ENCODE measurements at regions not wholly inside any gene's neighbourhood (a gene's known extent, or its start where the extent isn't known, plus 50 kb on each side); places are given as distances from the start of the nearest gene placed in this dataset.

GRCh38 chr12:68506619-68507018 lies 104.1 kb upstream of the RAP1B start:
- no peaks in the 10 kb centered on the region for H3K36me3 Mint-ChIP-seq
- no peaks in the 10 kb centered on the region for H3K9me3 Mint-ChIP-seq
- H3K4me3 Mint-ChIP-seq: no peak overlapping the region
- peaks cover 6 to 12% (median 9%) of the 10 kb centered on the region in 3 donors for H3K4me1 Mint-ChIP-seq
- H3K27ac Mint-ChIP-seq: peak overlapping the region in 1 of 3 donors; percentile 12
- H3K27me3 Mint-ChIP-seq: no peaks in the 10 kb centered on the region

DNA sequence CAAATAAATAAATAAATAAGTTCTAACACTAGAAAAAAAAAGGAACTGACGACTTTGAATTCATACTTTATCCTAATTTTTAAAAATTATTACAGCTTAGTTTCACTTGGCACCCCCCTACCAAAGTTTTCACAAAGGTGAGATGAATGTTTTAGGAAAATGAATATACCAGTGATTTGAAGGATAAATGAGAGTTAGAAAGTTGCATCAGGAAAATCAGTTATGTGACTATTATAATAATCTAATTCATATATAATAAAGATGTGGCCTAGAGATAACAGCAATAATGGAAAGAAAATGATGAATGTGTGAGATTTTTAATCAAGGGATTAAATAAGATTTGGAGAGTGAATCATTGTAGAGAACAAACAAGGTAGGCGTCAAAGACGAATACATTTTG lies 103.0 kb upstream of the RAP1B start:
- peaks cover 6 to 12% (median 9%) of the 10 kb centered on the region in 3 donors for H3K4me1 Mint-ChIP-seq
- H3K4me3 Mint-ChIP-seq: no peak overlapping the region
- H3K36me3 Mint-ChIP-seq: no peaks in the 10 kb centered on the region
- no peaks in the 10 kb centered on the region for H3K9me3 Mint-ChIP-seq
- H3K27ac Mint-ChIP-seq: no peak overlapping the region
- no peaks in the 10 kb centered on the region for H3K27me3 Mint-ChIP-seq

GRCh38 chr12:68508576-68508975 lies 102.1 kb upstream of the RAP1B start:
- Mint-ChIP-seq H3K4me3 (no peak overlapping the region), H3K27ac (no peak overlapping the region), H3K36me3 (no peaks in the 10 kb centered on the region), H3K9me3 (no peaks in the 10 kb centered on the region), H3K27me3 (no peaks in the 10 kb centered on the region), H3K4me1 (peaks cover 6 to 12% (median 9%) of the 10 kb centered on the region in 3 donors)

DNA sequence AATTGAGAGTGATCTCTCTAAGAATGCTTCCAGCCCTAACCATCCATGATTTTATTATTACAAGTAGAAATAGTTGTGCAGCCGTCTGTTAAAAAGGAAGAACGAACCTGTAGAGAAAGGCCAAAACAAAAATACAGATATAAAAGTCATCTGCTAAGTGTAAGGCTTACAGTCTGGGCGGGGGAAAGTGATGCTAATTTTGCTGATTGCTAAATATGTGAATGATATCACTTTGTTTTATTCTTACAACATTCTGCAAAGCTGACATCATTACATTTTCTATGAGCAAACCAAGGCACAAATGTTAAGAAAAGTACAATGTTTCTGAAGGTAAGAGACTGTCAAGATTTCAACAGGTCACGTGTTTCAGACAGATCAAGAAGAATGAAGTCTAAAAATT lies 101.5 kb upstream of the RAP1B start:
- no peaks in the 10 kb centered on the region for H3K27me3 Mint-ChIP-seq
- no peaks in the 10 kb centered on the region for H3K36me3 Mint-ChIP-seq
- H3K9me3 Mint-ChIP-seq: no peaks in the 10 kb centered on the region
- H3K4me1 Mint-ChIP-seq: peaks cover 6 to 12% (median 9%) of the 10 kb centered on the region in 3 donors
- H3K4me3 Mint-ChIP-seq: no peak overlapping the region
- peak overlapping the region in 1 of 3 donors; percentile 13 for H3K27ac Mint-ChIP-seq

DNA sequence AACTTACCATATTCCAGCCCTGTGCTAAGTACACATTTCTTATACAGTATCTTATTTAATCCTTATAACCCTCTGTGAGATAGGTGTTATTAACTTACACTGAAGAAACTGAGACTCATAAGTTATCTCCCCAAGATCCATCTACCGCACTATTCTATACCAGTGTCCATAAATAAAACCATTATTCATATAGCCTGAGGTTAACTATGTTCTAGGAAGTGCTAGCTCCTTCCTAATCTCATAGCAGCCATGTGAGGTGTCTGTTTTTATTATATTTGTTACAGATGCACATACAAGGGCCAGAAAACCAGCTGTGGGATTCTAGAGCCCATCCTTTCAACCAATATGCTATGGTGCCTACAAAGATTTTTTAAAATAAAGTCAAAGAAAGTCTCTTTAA lies 100.3 kb upstream of the RAP1B start:
- Mint-ChIP-seq H3K27ac (no peak overlapping the region), H3K27me3 (no peaks in the 10 kb centered on the region), H3K9me3 (no peaks in the 10 kb centered on the region), H3K36me3 (no peaks in the 10 kb centered on the region), H3K4me1 (peaks cover 6 to 12% (median 9%) of the 10 kb centered on the region in 3 donors), H3K4me3 (no peak overlapping the region)

DNA sequence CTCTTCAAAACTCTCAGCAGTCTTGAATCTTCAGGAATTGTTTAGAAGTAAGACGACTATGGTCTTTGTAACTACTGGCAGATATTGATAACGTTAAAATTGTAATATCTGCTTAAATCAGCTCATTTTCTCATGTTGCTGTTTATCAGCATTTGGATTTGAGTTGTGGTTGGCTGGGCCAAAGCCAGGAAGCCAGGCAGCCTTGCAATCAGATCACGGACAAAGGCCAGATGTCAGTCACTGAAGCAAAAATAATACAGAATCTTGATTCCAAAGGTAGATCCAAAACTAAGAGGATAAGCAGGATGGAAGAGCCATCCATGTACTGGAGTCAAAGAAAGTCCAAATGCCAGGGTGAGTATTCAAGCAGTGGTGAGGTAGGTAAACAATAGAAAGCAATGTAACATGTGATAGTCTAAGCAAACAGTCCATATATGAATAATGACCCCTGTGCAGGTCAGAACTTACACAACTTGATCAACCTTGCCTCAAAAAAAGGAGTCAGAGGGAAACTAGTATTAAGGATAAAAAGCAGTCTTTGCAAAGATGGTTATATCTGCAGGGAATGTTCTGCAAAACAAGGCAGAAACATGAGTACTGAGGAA lies 95.8 kb upstream of the RAP1B start:
- Mint-ChIP-seq H3K9me3 (no peaks in the 10 kb centered on the region), H3K4me1 (peaks cover 0 to 1% (median 0%) of the 10 kb centered on the region in 3 donors), H3K36me3 (no peaks in the 10 kb centered on the region), H3K4me3 (no peak overlapping the region), H3K27me3 (no peaks in the 10 kb centered on the region), H3K27ac (no peak overlapping the region)

- Mint-ChIP-seq H3K4me1 (peaks cover 0 to 1% (median 0%) of the 10 kb centered on the region in 3 donors), H3K36me3 (no peaks in the 10 kb centered on the region), H3K27me3 (no peaks in the 10 kb centered on the region), H3K27ac (no peak overlapping the region), H3K4me3 (no peak overlapping the region), H3K9me3 (no peaks in the 10 kb centered on the region)
Measured at GRCh38 chr12:68515793-68516192, 94.9 kb upstream of the RAP1B start.

- Mint-ChIP-seq H3K4me3 (no peak overlapping the region), H3K27ac (no peak overlapping the region), H3K9me3 (no peaks in the 10 kb centered on the region), H3K27me3 (no peaks in the 10 kb centered on the region), H3K4me1 (no peaks in the 10 kb centered on the region), H3K36me3 (no peaks in the 10 kb centered on the region)
Measured at GRCh38 chr12:68521321-68521839, 89.3 kb upstream of the RAP1B start.

DNA sequence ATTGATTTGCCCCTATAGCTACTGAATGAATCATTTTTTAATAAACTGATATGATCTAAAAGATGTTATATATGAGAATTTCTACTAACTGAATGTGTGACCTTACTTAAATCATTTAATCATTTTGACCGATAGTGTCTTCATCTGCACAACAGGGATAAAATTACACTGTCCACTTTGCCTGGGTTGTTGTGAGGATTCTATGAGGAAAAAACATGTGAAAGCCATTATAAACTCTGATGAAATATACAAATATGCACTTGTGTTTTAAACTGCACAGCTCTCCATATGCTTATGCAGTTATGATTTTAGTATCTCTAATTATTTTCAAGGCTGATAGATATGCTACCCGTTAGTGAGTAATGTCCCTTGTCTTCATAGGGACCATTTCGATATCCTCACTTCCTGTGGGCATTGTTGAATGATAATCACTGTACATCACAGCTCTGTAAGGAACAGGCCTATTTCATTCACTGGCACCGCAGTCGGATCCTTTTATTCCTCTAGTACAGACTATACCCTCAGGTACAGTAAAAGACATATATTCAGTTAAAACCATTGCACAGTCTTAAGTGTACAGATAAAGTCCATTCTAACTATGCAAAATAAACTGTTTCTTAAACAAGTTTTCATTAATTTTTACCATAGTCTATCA lies 88.7 kb upstream of the RAP1B start:
- Mint-ChIP-seq H3K27me3 (no peaks in the 10 kb centered on the region), H3K36me3 (no peaks in the 10 kb centered on the region), H3K4me3 (no peak overlapping the region), H3K4me1 (no peaks in the 10 kb centered on the region), H3K27ac (no peak overlapping the region), H3K9me3 (no peaks in the 10 kb centered on the region)

GRCh38 chr12:68529466-68529865 lies 81.2 kb upstream of the RAP1B start:
- H3K27ac Mint-ChIP-seq: peak overlapping the region in 1 of 3 donors; percentile 9
- peaks cover 1% of the 10 kb centered on the region for H3K27me3 Mint-ChIP-seq
- H3K4me3 Mint-ChIP-seq: no peak overlapping the region
- H3K36me3 Mint-ChIP-seq: peaks cover 1% of the 10 kb centered on the region
- no peaks in the 10 kb centered on the region for H3K9me3 Mint-ChIP-seq
- H3K4me1 Mint-ChIP-seq: peaks cover 0 to 5% (median 0%) of the 10 kb centered on the region in 3 donors

GRCh38 chr12:68529869-68530268 lies 80.8 kb upstream of the RAP1B start:
- Mint-ChIP-seq H3K9me3 (no peaks in the 10 kb centered on the region), H3K27ac (peak overlapping the region in 1 of 3 donors; percentile 9), H3K4me3 (no peak overlapping the region), H3K36me3 (peaks cover 1% of the 10 kb centered on the region), H3K27me3 (peaks cover 1% of the 10 kb centered on the region), H3K4me1 (peaks cover 0 to 5% (median 0%) of the 10 kb centered on the region in 3 donors)

GRCh38 chr12:68530299-68530698 lies 80.4 kb upstream of the RAP1B start:
- peaks cover 1% of the 10 kb centered on the region for H3K27me3 Mint-ChIP-seq
- H3K27ac Mint-ChIP-seq: no peak overlapping the region

DNA sequence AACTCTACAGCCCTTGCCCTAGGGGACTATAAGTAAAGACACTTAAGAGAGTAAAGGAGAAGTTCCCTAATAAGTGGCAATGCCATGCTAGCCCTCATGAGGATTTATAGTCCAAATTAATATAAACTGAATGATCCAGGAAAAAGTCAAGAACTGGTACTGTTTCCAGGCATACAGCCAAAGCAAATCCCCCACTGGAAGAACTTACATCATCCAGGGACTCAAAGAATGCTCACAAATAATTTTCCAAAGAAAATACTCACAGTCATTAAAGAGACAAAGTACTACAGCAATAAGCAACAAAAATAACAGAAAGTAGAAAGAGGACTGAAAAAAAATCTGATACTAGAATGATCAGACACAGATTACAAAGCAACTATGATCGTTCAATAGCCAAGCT lies 79.7 kb upstream of the RAP1B start:
- no peak overlapping the region for H3K4me3 Mint-ChIP-seq
- no peak overlapping the region for H3K27ac Mint-ChIP-seq
- peaks cover 1% of the 10 kb centered on the region for H3K36me3 Mint-ChIP-seq
- no peaks in the 10 kb centered on the region for H3K9me3 Mint-ChIP-seq
- peaks cover 0 to 5% (median 0%) of the 10 kb centered on the region in 3 donors for H3K4me1 Mint-ChIP-seq
- H3K27me3 Mint-ChIP-seq: peaks cover 1% of the 10 kb centered on the region

More at GRCh38 chr12:68530299-68530698, 80.4 kb upstream of the RAP1B start:
- H3K36me3 Mint-ChIP-seq: peaks cover 1% of the 10 kb centered on the region
- no peaks in the 10 kb centered on the region for H3K9me3 Mint-ChIP-seq
- no peak overlapping the region for H3K4me3 Mint-ChIP-seq
- H3K4me1 Mint-ChIP-seq: peaks cover 0 to 5% (median 0%) of the 10 kb centered on the region in 3 donors

DNA sequence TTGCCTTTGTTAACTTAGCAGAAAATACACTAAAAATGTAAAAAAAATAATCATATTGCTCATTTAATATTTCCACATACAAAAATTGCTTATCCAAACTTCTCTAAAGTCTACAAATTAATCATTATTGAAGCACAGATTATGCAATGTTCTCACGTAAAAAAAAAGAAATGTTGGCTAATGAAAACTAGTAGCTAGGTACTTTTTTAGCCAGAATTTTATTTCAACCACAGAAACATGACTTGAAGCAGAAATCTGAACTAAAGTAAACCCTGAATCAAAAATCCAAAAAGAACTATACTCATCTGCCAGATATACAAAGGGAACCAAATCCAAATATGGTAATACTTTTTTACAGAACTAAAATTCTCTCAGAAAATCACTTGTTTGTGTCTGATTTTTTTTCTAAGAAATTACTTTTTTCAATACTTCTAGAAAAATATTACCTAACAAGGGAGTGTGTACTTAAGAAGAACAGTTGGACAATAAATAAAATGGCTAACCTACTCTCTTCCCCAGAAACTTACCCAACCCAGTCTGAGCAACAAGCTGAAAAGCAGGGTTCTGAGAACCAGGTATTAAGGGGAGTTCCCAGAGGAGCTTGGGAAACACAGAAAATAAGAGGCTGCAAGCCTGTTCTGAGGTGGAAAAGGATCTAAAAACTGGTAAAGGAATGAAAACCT lies 78.4 kb upstream of the RAP1B start:
- Mint-ChIP-seq H3K27me3 (peaks cover 1% of the 10 kb centered on the region), H3K9me3 (no peaks in the 10 kb centered on the region), H3K27ac (no peak overlapping the region), H3K36me3 (peaks cover 1% of the 10 kb centered on the region), H3K4me1 (peaks cover 0 to 5% (median 4%) of the 10 kb centered on the region in 3 donors), H3K4me3 (no peak overlapping the region)

DNA sequence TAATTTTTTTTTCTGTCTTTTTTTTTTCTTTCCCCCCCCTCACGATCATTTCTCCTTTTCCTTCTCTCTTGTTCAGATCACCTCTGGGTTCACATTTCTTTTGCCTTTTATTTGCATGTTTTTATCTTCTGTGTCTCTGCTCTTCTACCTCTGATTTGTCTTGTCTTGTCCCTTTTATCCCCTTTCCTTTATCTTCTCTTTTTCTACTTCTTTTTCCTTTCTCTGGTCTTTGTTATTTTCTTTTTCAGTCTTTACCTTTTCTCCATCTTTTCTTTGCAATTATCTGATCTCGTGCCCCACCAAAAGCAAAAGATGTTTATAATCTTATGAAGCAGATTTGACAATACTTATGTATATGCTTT lies 77.8 kb upstream of the RAP1B start:
- Mint-ChIP-seq H3K4me3 (no peak overlapping the region), H3K27me3 (peaks cover 1% of the 10 kb centered on the region), H3K36me3 (peaks cover 1% of the 10 kb centered on the region), H3K9me3 (no peaks in the 10 kb centered on the region), H3K4me1 (peaks cover 0 to 5% (median 4%) of the 10 kb centered on the region in 3 donors), H3K27ac (no peak overlapping the region)
